GM12878 (cell line): ENCODE measurements at regions not wholly inside any gene's neighbourhood (a gene's known extent, or its start where the extent isn't known, plus 50 kb on each side); places are given as distances from the start of the nearest gene placed in this dataset.

ENCODE experiments used
- ATAC-seq: fragments of 200-7000 bp; cut with Tn5 transposase; 3 replicates; pipeline ENCODE4 v1.9.1; 2020; ENCODE audit warnings: mild to moderate bottlenecking, moderate library complexity
- BruUV-seq: library from RNA; stranded (reverse); fragments of 400-500 nt; replicated peaks from 2 replicates; lab custom pipeline; 2021; lab: Mats Ljungman, UMichigan
- CTCF ChIA-PET: fragments of 300-600 bp; sonication (Branson Sonifier 250); formaldehyde crosslinking; extraction: SDS; loops from one replicate; lab custom pipeline; 2021; ENCODE audit warnings: inconsistent platforms; lab: Yijun Ruan, JAX
- POLR2A ChIA-PET: fragments of 350-600 bp; formaldehyde crosslinking; extraction: SDS; loops from one replicate; lab custom pipeline; 2021; ENCODE audit warnings: inconsistent platforms; lab: Charles Lee
- RAD21 ChIA-PET: fragments of 300-600 bp; sonication (Branson Sonifier 250); formaldehyde crosslinking; loops from one replicate; lab custom pipeline; 2023; ENCODE audit warnings: antibody characterized with exemption; ENCODE audit not compliant: unreplicated experiment; lab: Charles Lee
- SMC1A ChIA-PET: fragments of 300-600 bp; sonication (Branson Sonifier 250); formaldehyde crosslinking; loops from one replicate; lab custom pipeline; 2023; ENCODE audit not compliant: unreplicated experiment, uncharacterized antibody; lab: Charles Lee
- DNase-seq: peaks from one replicate; pipeline ENCODE4 v3.0.0-alpha.2; 2011; ENCODE audit warnings: low read depth, low spot score
- FAIRE-seq: peaks from 3 replicates; lab custom pipeline; 2011; peaks lifted over from hg19 to GRCh38; lab: Jason Lieb, UNC
- H2AFZ ChIP-seq: 2 replicates; pipeline ENCODE4 v1.6.0; 2011; ENCODE audit warnings: low read depth, low read length, control low read depth; ENCODE audit not compliant: control insufficient read depth
- H3K27ac ChIP-seq: 2 replicates; pipeline ENCODE4 v1.5.1; 2011; ENCODE audit warnings: control low read depth; ENCODE audit not compliant: control insufficient read depth, insufficient read depth
- H3K27me3 ChIP-seq, 2 experiments: replicated peaks in 1 of 2; 2 replicates each; pipeline versions ENCODE4 v1.6.0 to v1.6.1; 2011; ENCODE audit warnings: low read length in 1 of 2; ENCODE audit not compliant: control insufficient read depth in 2 of 2, insufficient read depth in 2 of 2
- H3K36me3 ChIP-seq, 2 experiments: 2 replicates each; pipeline ENCODE4 v1.5.1; 2011; ENCODE audit warnings: low read length in 1 of 2; ENCODE audit not compliant: control insufficient read depth in 2 of 2, insufficient read depth in 2 of 2
- H3K4me1 ChIP-seq: 2 replicates; pipeline ENCODE4 v1.6.1; 2011; ENCODE audit warnings: mild to moderate bottlenecking, low read length, moderate library complexity, mixed read lengths; ENCODE audit not compliant: control insufficient read depth, insufficient read depth
- H3K4me2 ChIP-seq: 2 replicates; pipeline ENCODE4 v1.6.0; 2011; ENCODE audit warnings: control low read depth; ENCODE audit not compliant: control insufficient read depth, insufficient read depth
- H3K4me3 ChIP-seq: fragments of 200-600 bp; sonication (generic); 2 replicates; pipeline ENCODE4 v1.5.1; 2016
- H3K79me2 ChIP-seq: 2 replicates; pipeline ENCODE4 v1.6.0; 2011; ENCODE audit warnings: low read length; ENCODE audit not compliant: control insufficient read depth, insufficient read depth
- H3K9ac ChIP-seq: 2 replicates; pipeline ENCODE4 v1.8.0; 2011; ENCODE audit warnings: low read length, control low read depth, mixed read lengths; ENCODE audit not compliant: control insufficient read depth, insufficient read depth
- H3K9me3 ChIP-seq: replicated peaks from 3 replicates; pipeline ENCODE4 v1.5.1; 2011; ENCODE audit warnings: mild to moderate bottlenecking, low read length; ENCODE audit not compliant: control insufficient read depth, insufficient read depth
- H4K20me1 ChIP-seq: 2 replicates; pipeline ENCODE4 v1.6.0; 2011; ENCODE audit not compliant: control insufficient read depth, insufficient read depth
- MXI1 ChIP-seq: fragments of 150-350 bp; IDR thresholded peaks from 2 replicates; pipeline ENCODE4 v1.6.1; 2011; ENCODE audit warnings: low read depth, mild to moderate bottlenecking, inconsistent platforms, low read length, improper control_type of control experiment
- NR2C2 ChIP-seq: IDR thresholded peaks from 2 replicates; pipeline ENCODE4 v1.6.1; 2011; ENCODE audit warnings: borderline replicate concordance, low read depth; ENCODE audit not compliant: control insufficient read depth, insufficient read length
- SUPT20H ChIP-seq: IDR thresholded peaks from 2 replicates; pipeline ENCODE4 v1.6.1; 2011; ENCODE audit warnings: low read depth, mild to moderate bottlenecking, low read length, moderate library complexity, borderline replicate concordance; ENCODE audit not compliant: control insufficient read depth
- ZNF24 ChIP-seq: fragments of 450-650 bp; IDR thresholded peaks from 2 replicates; pipeline ENCODE4 v1.6.1; 2017; ENCODE audit warnings: antibody characterized with exemption, mild to moderate bottlenecking
- WGBS: methylation state at CpG from one replicate; pipeline ENCODE4 v1.1.6; 2016; ENCODE audit warnings: low lambda C conversion rate; ENCODE audit not compliant: insufficient replicate concordance, insufficient coverage; ENCODE audit errors: missing lambda C conversion rate; 5-methylcytosine and 5-hydroxymethylcytosine counted together
- in situ Hi-C: fragments of 300-500 bp; cut with MboI; formaldehyde crosslinking; loops from 9 replicates; pipeline ENCODE4 v1.14.3; 2018; ENCODE audit warnings: mixed read lengths
- intact Hi-C: fragments of 100-400 bp; cut with micrococcal nuclease; formaldehyde crosslinking; loops from one replicate; pipeline ENCODE4 v1.14.2; 2022; ENCODE audit not compliant: unreplicated experiment
- TF ChIP-seq, protein P1 (sequence below): IDR thresholded peaks from 2 replicates; pipeline ENCODE4 v1.6.1; 2011; ENCODE audit warnings: low read depth, low read length, improper control_type of control experiment, borderline replicate concordance

DNA sequence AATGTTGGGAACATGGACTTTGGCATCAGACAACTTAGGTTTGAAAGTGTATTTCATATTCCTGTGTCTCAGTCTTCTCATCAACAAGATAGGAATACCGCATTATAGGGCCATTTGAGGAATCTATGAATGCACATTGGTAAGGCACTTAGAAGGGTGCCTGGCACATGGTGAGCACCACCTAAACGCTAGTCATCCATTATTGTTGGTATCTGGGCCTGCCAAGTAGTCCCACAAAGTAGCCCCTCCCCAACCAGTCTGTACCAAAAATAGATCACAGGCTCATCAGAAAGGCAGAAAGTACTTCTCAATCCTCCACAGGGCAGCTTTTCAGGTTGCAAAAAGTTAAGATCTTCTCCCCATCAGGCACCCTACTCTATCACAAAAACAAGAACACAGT is 162.3 kb upstream of the KLF3 start:
- ChIA-PET CTCF (interaction anchor here (1.7 kb wide), 1 partner anchor 22 kb away, joined by 4 read pairs; no protein-coding TSS in a partner anchor), SMC1A (interaction anchor here (0.9 to 3.2 kb wide), 5 partner anchors 15 to 230 kb away, joined by 3 to 22 read pairs (median 3); no protein-coding TSS in a partner anchor), POLR2A (interaction anchor here (1.1 kb wide), 1 partner anchor 187 kb away, joined by 3 read pairs; no protein-coding TSS in a partner anchor), RAD21 (interaction anchor here (0.6 to 3.2 kb wide), 3 partner anchors 30 to 369 kb away, joined by 3 to 15 read pairs (median 3); no protein-coding TSS in a partner anchor)
- 80% methylated on average over 2 of the region's 2 CpGs for WGBS
- DNase-seq (no peak), ATAC-seq (no peak), FAIRE-seq (no peak)
- Histone ChIP-seq H3K9me3 (no peaks in the 10 kb centered on the region), H2AFZ (no peak overlapping the region), H3K4me3 (no peak overlapping the region), H3K79me2 (no peaks in the 10 kb centered on the region), H4K20me1 (no peaks in the 10 kb centered on the region), H3K36me3 (no peaks in the 10 kb centered on the region), H3K4me2 (no peak overlapping the region), H3K4me1 (peaks cover 17% of the 10 kb centered on the region), H3K27ac (no peak overlapping the region), H3K9ac (no peak overlapping the region), H3K27me3 (no peaks in the 10 kb centered on the region; a peak in 1 of 4 replicates)
- no TSS peak for BruUV-seq
- TF ChIP-seq ZNF24, result no peak
- TF ChIP-seq MXI1, result no peak
- TF ChIP-seq SUPT20H, result no peak
- TF ChIP-seq, protein P1, sequence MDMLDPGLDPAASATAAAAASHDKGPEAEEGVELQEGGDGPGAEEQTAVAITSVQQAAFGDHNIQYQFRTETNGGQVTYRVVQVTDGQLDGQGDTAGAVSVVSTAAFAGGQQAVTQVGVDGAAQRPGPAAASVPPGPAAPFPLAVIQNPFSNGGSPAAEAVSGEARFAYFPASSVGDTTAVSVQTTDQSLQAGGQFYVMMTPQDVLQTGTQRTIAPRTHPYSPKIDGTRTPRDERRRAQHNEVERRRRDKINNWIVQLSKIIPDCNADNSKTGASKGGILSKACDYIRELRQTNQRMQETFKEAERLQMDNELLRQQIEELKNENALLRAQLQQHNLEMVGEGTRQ, result no peak
- TF ChIP-seq NR2C2, result no peak
- intact Hi-C loops (loop anchor here (2.0 to 5.0 kb wide), 5 partner anchors 59 to 439 kb away; no protein-coding TSS in a partner anchor), in situ Hi-C loops (no loop called here)
